H1 (cell line): ENCODE measurements at regions not wholly inside any gene's neighbourhood (a gene's known extent, or its start where the extent isn't known, plus 50 kb on each side); places are given as distances from the start of the nearest gene placed in this dataset.

ENCODE experiments used
- BCL11A ChIP-seq, 2 experiments: IDR thresholded peaks; one replicate each; pipeline ENCODE4 v1.6.1; 2011; ENCODE audit warnings: low read depth in 2 of 2, low read length in 2 of 2, mild to moderate bottlenecking in 2 of 2
- CBX5 ChIP-seq: fragments of 300-800, 300-1000 bp; sonication (generic); IDR thresholded peaks from 2 replicates; pipeline ENCODE4 v1.7.1; 2016; ENCODE audit warnings: antibody characterized with exemption, low read length, low read depth
- EP300 ChIP-seq, 2 experiments: IDR thresholded peaks; 1 replicate in 1 of 2; 2 replicates in 1 of 2; pipeline ENCODE4 v1.6.1; 2011 to 2012; ENCODE audit warnings: low read depth in 2 of 2, low read length in 2 of 2, mild to moderate bottlenecking in 2 of 2, borderline replicate concordance in 1 of 2, inconsistent platforms in 1 of 2, moderate library complexity in 1 of 2
- EZH2 ChIP-seq: fragments of 200-600 bp; sonication (generic); IDR thresholded peaks from 2 replicates; pipeline ENCODE4 v1.7.1; 2012; ENCODE audit warnings: low read depth, mild to moderate bottlenecking, moderate library complexity, low read length, inconsistent platforms; ENCODE audit not compliant: severe bottlenecking
- FOSL1 ChIP-seq: IDR thresholded peaks from 2 replicates; pipeline ENCODE4 v1.6.1; 2011; ENCODE audit warnings: mild to moderate bottlenecking, low read depth, low read length, moderate library complexity; ENCODE audit not compliant: insufficient read depth
- KDM5A ChIP-seq: fragments of 200-600 bp; IDR thresholded peaks from 2 replicates; pipeline ENCODE4 v1.7.1; 2012; ENCODE audit warnings: mild to moderate bottlenecking, low read length, inconsistent platforms, mixed read lengths
- POLR2A ChIP-seq, 2 experiments: IDR thresholded peaks; 1 replicate in 1 of 2; 2 replicates in 1 of 2; pipeline ENCODE4 v1.6.1; 2011; ENCODE audit warnings: low read depth in 2 of 2, low read length in 2 of 2, mild to moderate bottlenecking in 2 of 2; ENCODE audit errors: control extremely low read depth in 1 of 2
- RFX5 ChIP-seq: IDR thresholded peaks from 2 replicates; pipeline ENCODE4 v1.6.1; 2011; ENCODE audit warnings: low read depth, low read length, improper control_type of control experiment, borderline replicate concordance
- SUZ12 ChIP-seq: fragments of 200-600 bp; sonication (generic); IDR thresholded peaks from 2 replicates; pipeline ENCODE4 v1.6.1; 2012; ENCODE audit warnings: mild to moderate bottlenecking, inconsistent platforms, low read length, moderate library complexity, mixed read lengths
- TAF1 ChIP-seq: IDR thresholded peaks from 2 replicates; pipeline ENCODE4 v1.6.1; 2011; ENCODE audit warnings: mild to moderate bottlenecking, low read depth, low read length
- YY1 ChIP-seq: IDR thresholded peaks from 2 replicates; pipeline ENCODE4 v1.6.1; 2011; ENCODE audit warnings: low read depth, mild to moderate bottlenecking, low read length
- TF ChIP-seq, protein P1 (sequence below), 3 experiments: IDR thresholded peaks; 1 replicate in 2 of 3; 2 replicates in 1 of 3; pipeline versions ENCODE4 v1.5.1 to v1.6.1; 2011; ENCODE audit warnings: low read length in 3 of 3, mild to moderate bottlenecking in 3 of 3, inconsistent platforms in 2 of 3, low read depth in 1 of 3, moderate library complexity in 1 of 3; ENCODE audit not compliant: insufficient read depth in 1 of 3; ENCODE audit errors: control extremely low read depth in 1 of 3
- TF ChIP-seq, protein P2 (sequence below): IDR thresholded peaks from 2 replicates; pipeline ENCODE4 v1.6.1; 2011; ENCODE audit warnings: low read length, improper control_type of control experiment

DNA sequence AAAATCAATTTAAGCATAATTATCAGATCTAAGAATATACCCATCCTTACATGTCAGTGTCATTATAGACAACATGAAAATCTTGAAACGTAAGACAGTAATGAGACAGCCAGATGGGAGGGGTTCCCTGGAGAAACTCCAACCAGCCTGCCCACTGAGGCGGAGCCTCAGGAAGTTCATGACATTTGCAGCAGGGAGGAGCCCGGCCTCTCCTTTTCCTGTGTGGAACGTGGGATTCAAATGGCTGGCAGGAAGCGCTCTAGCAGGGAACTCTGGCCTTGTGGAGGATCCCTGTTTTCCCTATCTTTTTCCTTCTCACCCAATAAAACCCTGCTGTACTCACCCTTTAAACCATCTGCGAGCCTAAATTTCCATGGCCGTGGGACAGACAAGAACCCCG lies 176.6 kb upstream of the KCNN2 start:
- TF ChIP-seq FOSL1, result no peak
- TF ChIP-seq, protein P1, sequence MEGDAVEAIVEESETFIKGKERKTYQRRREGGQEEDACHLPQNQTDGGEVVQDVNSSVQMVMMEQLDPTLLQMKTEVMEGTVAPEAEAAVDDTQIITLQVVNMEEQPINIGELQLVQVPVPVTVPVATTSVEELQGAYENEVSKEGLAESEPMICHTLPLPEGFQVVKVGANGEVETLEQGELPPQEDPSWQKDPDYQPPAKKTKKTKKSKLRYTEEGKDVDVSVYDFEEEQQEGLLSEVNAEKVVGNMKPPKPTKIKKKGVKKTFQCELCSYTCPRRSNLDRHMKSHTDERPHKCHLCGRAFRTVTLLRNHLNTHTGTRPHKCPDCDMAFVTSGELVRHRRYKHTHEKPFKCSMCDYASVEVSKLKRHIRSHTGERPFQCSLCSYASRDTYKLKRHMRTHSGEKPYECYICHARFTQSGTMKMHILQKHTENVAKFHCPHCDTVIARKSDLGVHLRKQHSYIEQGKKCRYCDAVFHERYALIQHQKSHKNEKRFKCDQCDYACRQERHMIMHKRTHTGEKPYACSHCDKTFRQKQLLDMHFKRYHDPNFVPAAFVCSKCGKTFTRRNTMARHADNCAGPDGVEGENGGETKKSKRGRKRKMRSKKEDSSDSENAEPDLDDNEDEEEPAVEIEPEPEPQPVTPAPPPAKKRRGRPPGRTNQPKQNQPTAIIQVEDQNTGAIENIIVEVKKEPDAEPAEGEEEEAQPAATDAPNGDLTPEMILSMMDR (IDR thresholded peaks at IDR 0.05; ENCODE audit: control extremely low read depth in 1 of 3, insufficient read depth in 1 of 3, low read depth in 1 of 3, low read length in 3 of 3), result no peak
- no peak for TF ChIP-seq RFX5
- TF ChIP-seq KDM5A, result no peak
- no peak for TF ChIP-seq SUZ12
- no peak for TF ChIP-seq EP300 (IDR thresholded peaks at IDR 0.05; ENCODE audit: borderline replicate concordance in 1 of 2, low read depth in 2 of 2, low read length in 2 of 2)
- no peak for TF ChIP-seq YY1
- TF ChIP-seq POLR2A (IDR thresholded peaks at IDR 0.05; ENCODE audit: control extremely low read depth in 1 of 2, low read depth in 2 of 2, low read length in 2 of 2), result no peak
- no peak for TF ChIP-seq BCL11A (IDR thresholded peaks at IDR 0.05; ENCODE audit: low read depth in 2 of 2, low read length in 2 of 2)
- no peak for TF ChIP-seq EZH2
- TF ChIP-seq CBX5, result no peak
- no peak for TF ChIP-seq TAF1
- TF ChIP-seq, protein P2, sequence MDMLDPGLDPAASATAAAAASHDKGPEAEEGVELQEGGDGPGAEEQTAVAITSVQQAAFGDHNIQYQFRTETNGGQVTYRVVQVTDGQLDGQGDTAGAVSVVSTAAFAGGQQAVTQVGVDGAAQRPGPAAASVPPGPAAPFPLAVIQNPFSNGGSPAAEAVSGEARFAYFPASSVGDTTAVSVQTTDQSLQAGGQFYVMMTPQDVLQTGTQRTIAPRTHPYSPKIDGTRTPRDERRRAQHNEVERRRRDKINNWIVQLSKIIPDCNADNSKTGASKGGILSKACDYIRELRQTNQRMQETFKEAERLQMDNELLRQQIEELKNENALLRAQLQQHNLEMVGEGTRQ, result no peak
